RWPE2 (cell line): ENCODE measurements at regions not wholly inside any gene's neighbourhood (a gene's known extent, or its start where the extent isn't known, plus 50 kb on each side); places are given as distances from the start of the nearest gene placed in this dataset.

Experiments used
- ATAC-seq: fragments of 200-7000 bp; cut with Tn5 transposase; 3 replicates; pipeline ENCODE4 v1.9.1; 2021; ENCODE audit warnings: low read depth
- DNase-seq: peaks from one replicate; pipeline ENCODE4 v3.0.0-alpha.2; 2020; ENCODE audit warnings: low spot score
- H3K27ac ChIP-seq: fragments of 450-650 bp; 2 replicates; pipeline ENCODE4 v1.5.1; 2017; ENCODE audit warnings: mild to moderate bottlenecking; ENCODE audit not compliant: poor library complexity, severe bottlenecking
- H3K27me3 ChIP-seq: fragments of 250-450 bp; sonication (Bioruptor Pico); 2 replicates; pipeline ENCODE4 v1.5.1; 2021; ENCODE audit warnings: mild to moderate bottlenecking, moderate library complexity; ENCODE audit not compliant: insufficient read depth, poor library complexity, severe bottlenecking
- H3K36me3 ChIP-seq: fragments of 250-450 bp; sonication (Bioruptor Pico); 2 replicates; pipeline ENCODE4 v1.5.1; 2020; ENCODE audit warnings: low read depth, mild to moderate bottlenecking, moderate library complexity
- H3K4me1 ChIP-seq: fragments of 250-450 bp; sonication (Bioruptor Pico); 2 replicates; pipeline ENCODE4 v1.5.1; 2021; ENCODE audit warnings: mild to moderate bottlenecking, moderate library complexity; ENCODE audit not compliant: insufficient read depth, poor library complexity, severe bottlenecking
- H3K4me3 ChIP-seq: fragments of 250-450 bp; sonication (Bioruptor Pico); 2 replicates; pipeline ENCODE4 v1.5.1; 2021; ENCODE audit warnings: mild to moderate bottlenecking, moderate library complexity; ENCODE audit not compliant: severe bottlenecking
- H3K9me3 ChIP-seq: fragments of 250-450 bp; sonication (Bioruptor Pico); 2 replicates; pipeline ENCODE4 v1.5.1; 2021; ENCODE audit warnings: mild to moderate bottlenecking, moderate library complexity; ENCODE audit not compliant: severe bottlenecking
- CTCF ChIP-seq: fragments of 450-650 bp; IDR thresholded peaks from one replicate; pipeline ENCODE4 v1.5.1; 2017; ENCODE audit warnings: mild to moderate bottlenecking, moderate library complexity; ENCODE audit not compliant: poor library complexity, severe bottlenecking

GRCh38 chr3:156615592-156616173 lies 58.7 kb upstream of the TIPARP start:
- H3K9me3 ChIP-seq: no peaks in the 10 kb centered on the region
- H3K36me3 ChIP-seq: no peaks in the 10 kb centered on the region
- no peak for DNase-seq
- peak; percentile 81 for ATAC-seq
- H3K4me3 ChIP-seq: no peak overlapping the region
- no peak for TF ChIP-seq CTCF
- no peaks in the 10 kb centered on the region for H3K27me3 ChIP-seq
- H3K27ac ChIP-seq: peak overlapping the region; percentile 78
- peaks cover 54% of the 10 kb centered on the region for H3K4me1 ChIP-seq

GRCh38 chr3:156614642-156615511 lies 59.5 kb upstream of the TIPARP start:
- peaks cover 46% of the 10 kb centered on the region for H3K4me1 ChIP-seq
- no peaks in the 10 kb centered on the region for H3K9me3 ChIP-seq
- H3K27ac ChIP-seq: peak overlapping the region; percentile 78
- no peak overlapping the region for H3K4me3 ChIP-seq
- H3K36me3 ChIP-seq: no peaks in the 10 kb centered on the region
- TF ChIP-seq CTCF: no peak
- ATAC-seq: peak; percentile 49
- no peak for DNase-seq
- H3K27me3 ChIP-seq: no peaks in the 10 kb centered on the region

GRCh38 chr3:156612903-156613302 lies 58.0 kb upstream of the SSR3 start:
- no peak for ATAC-seq
- Histone ChIP-seq H3K27me3 (no peaks in the 10 kb centered on the region), H3K27ac (no peak overlapping the region), H3K9me3 (no peaks in the 10 kb centered on the region), H3K4me3 (no peak overlapping the region), H3K36me3 (no peaks in the 10 kb centered on the region), H3K4me1 (peaks cover 35% of the 10 kb centered on the region)
- no peak for DNase-seq
- TF ChIP-seq CTCF: no peak

GRCh38 chr3:156611870-156612494 lies 57.1 kb upstream of the SSR3 start:
- Histone ChIP-seq H3K4me3 (no peak overlapping the region), H3K4me1 (peaks cover 26% of the 10 kb centered on the region), H3K9me3 (no peaks in the 10 kb centered on the region), H3K27me3 (no peaks in the 10 kb centered on the region), H3K36me3 (no peaks in the 10 kb centered on the region), H3K27ac (no peak overlapping the region)
- no peak for ATAC-seq
- DNase-seq: no peak
- TF ChIP-seq CTCF: no peak
